ENCODE measurements at regions not wholly inside any gene's neighbourhood (a gene's known extent, or its start where the extent isn't known, plus 50 kb on each side); places are given as distances from the start of the nearest gene placed in this dataset.

DNA sequence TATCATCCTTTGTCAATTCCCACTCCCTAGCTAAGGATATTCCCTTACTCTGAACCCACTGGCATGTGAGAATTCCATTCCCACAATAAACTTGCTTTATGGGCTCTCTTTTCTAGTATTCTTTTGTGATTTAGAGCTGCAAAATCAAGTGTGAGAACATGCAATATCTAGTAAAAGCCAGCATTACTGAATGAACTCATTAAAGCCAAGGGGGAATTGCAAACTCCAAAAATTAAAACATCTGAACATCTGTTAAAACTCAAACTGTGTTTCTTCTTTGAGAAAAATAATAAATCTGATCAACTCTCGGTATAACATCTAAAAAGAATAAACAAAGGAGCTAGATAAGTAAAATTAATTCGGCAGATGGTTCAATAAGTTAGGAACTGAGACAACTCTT lies 53.1 kb upstream of the MPDZ start:
- ChIA-PET POLR2A (no interaction called here), CTCF (ENCODE audit: unreplicated experiment) (no interaction called here)
- H3K4me3 ChIP-seq (ENCODE audit: low read depth, low read length, poor library complexity, severe bottlenecking) = no peak overlapping the region
- no peak overlapping the region for H3K27ac ChIP-seq (ENCODE audit: low read depth, low read length, poor library complexity, severe bottlenecking)
- no peaks in the 10 kb centered on the region for H4K20me1 ChIP-seq (ENCODE audit: insufficient read depth, low read length)
- intact Hi-C loops (cut with micrococcal nuclease; ENCODE audit: unreplicated experiment) = no loop called here
- no peaks in the 10 kb centered on the region for H3K9me3 ChIP-seq (ENCODE audit: low read length)
- BruUV-seq (replicated peaks) = no TSS peak
- TF ChIP-seq EZH2phosphoT487 (IDR thresholded peaks at IDR 0.05; ENCODE audit: borderline replicate concordance, low read depth, low read length) = no peak
- TF ChIP-seq, protein P1, sequence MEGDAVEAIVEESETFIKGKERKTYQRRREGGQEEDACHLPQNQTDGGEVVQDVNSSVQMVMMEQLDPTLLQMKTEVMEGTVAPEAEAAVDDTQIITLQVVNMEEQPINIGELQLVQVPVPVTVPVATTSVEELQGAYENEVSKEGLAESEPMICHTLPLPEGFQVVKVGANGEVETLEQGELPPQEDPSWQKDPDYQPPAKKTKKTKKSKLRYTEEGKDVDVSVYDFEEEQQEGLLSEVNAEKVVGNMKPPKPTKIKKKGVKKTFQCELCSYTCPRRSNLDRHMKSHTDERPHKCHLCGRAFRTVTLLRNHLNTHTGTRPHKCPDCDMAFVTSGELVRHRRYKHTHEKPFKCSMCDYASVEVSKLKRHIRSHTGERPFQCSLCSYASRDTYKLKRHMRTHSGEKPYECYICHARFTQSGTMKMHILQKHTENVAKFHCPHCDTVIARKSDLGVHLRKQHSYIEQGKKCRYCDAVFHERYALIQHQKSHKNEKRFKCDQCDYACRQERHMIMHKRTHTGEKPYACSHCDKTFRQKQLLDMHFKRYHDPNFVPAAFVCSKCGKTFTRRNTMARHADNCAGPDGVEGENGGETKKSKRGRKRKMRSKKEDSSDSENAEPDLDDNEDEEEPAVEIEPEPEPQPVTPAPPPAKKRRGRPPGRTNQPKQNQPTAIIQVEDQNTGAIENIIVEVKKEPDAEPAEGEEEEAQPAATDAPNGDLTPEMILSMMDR (conservative IDR thresholded peaks at IDR 0.05; ENCODE audit: low read length) = no peak
- H3K79me2 ChIP-seq (ENCODE audit: insufficient read depth, low read depth, low read length) = no peaks in the 10 kb centered on the region
- H3K4me1 ChIP-seq (ENCODE audit: insufficient read depth, low read length, poor library complexity, severe bottlenecking) = no peaks in the 10 kb centered on the region
- no peaks in the 10 kb centered on the region for H3K36me3 ChIP-seq (ENCODE audit: insufficient read depth, low read length)
- no peak for DNase-seq (ENCODE audit: low spot score)
- no peak overlapping the region for H2AFZ ChIP-seq (ENCODE audit: low read length)
- H3K4me2 ChIP-seq (ENCODE audit: low read length) = no peak overlapping the region
- no peaks in the 10 kb centered on the region for H3K9me2 ChIP-seq (ENCODE audit: insufficient read depth, low read length)

DNA sequence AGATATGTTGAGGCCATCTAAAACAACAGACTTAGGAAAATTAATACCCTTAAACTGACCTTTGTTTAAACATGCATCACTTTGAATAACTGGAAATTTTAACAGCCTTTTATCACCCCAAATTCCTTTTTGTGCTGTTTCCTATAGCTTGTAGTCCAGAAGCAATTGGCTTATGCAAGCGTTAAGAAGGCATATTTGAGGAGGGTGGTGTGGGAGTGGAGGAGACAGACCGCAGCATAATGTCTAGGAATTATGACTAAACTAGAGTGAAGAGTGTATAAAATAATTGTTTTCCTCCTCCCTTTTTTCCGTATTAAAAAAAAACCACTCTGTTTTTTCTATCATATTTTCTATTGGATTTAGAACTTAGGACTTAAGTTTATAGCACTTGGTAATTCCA lies 51.8 kb upstream of the MPDZ start:
- Histone ChIP-seq H3K9me3 (ENCODE audit: low read length) (no peaks in the 10 kb centered on the region), H3K79me2 (ENCODE audit: insufficient read depth, low read depth, low read length) (no peaks in the 10 kb centered on the region), H3K36me3 (ENCODE audit: insufficient read depth, low read length) (no peaks in the 10 kb centered on the region), H3K4me1 (ENCODE audit: insufficient read depth, low read length, poor library complexity, severe bottlenecking) (no peaks in the 10 kb centered on the region), H4K20me1 (ENCODE audit: insufficient read depth, low read length) (no peaks in the 10 kb centered on the region), H3K4me2 (ENCODE audit: low read length) (no peak overlapping the region), H3K27ac (ENCODE audit: low read depth, low read length, poor library complexity, severe bottlenecking) (no peak overlapping the region), H3K9me2 (ENCODE audit: insufficient read depth, low read length) (no peaks in the 10 kb centered on the region), H2AFZ (ENCODE audit: low read length) (no peak overlapping the region), H3K4me3 (ENCODE audit: low read depth, low read length, poor library complexity, severe bottlenecking) (no peak overlapping the region)
- no TSS peak for BruUV-seq (replicated peaks)
- ChIA-PET CTCF (ENCODE audit: unreplicated experiment) (no interaction called here), POLR2A (no interaction called here)
- intact Hi-C loops (cut with micrococcal nuclease; ENCODE audit: unreplicated experiment) = no loop called here
- DNase-seq (ENCODE audit: low spot score) = no peak
- TF ChIP-seq EZH2phosphoT487 (IDR thresholded peaks at IDR 0.05; ENCODE audit: borderline replicate concordance, low read depth, low read length) = no peak
- TF ChIP-seq, protein P1 (conservative IDR thresholded peaks at IDR 0.05; ENCODE audit: low read length) = no peak

DNA sequence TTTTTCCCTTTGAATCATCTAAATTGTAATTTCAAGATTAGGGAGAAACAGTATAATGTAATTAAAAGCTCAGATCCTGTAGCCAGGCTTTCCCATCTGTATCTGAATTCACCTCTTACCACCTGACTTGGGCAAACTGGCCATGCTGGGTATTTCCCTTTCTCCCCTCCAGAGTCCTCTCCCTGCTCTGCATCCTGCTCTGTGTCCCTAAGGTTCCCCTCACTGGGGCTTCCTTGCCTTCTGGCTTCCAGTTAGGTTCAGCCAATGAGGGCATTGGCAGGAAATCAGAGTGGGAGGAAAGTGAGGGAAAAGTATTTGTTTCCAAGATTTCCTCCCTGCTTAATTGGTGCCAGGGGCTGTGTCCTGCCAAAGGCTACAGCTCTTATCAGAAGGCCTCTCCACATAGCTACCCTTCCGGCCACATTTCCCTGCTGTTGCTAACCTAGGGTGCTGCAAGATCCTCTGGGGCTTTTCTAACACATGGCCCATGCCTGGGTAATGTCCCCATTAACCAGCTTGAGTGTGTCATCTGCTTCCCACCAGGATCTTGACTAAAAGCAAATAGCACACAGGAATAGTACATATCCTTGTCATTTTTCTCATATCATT lies 51.0 kb upstream of the MPDZ start:
- Histone ChIP-seq H3K27ac (ENCODE audit: low read depth, low read length, poor library complexity, severe bottlenecking) (no peak overlapping the region), H3K9me2 (ENCODE audit: insufficient read depth, low read length) (no peaks in the 10 kb centered on the region), H2AFZ (ENCODE audit: low read length) (no peak overlapping the region), H3K36me3 (ENCODE audit: insufficient read depth, low read length) (no peaks in the 10 kb centered on the region), H3K79me2 (ENCODE audit: insufficient read depth, low read depth, low read length) (no peaks in the 10 kb centered on the region), H3K9me3 (ENCODE audit: low read length) (no peaks in the 10 kb centered on the region), H4K20me1 (ENCODE audit: insufficient read depth, low read length) (no peaks in the 10 kb centered on the region), H3K4me3 (ENCODE audit: low read depth, low read length, poor library complexity, severe bottlenecking) (no peak overlapping the region), H3K4me2 (ENCODE audit: low read length) (no peak overlapping the region), H3K4me1 (ENCODE audit: insufficient read depth, low read length, poor library complexity, severe bottlenecking) (no peaks in the 10 kb centered on the region)
- intact Hi-C loops (cut with micrococcal nuclease; ENCODE audit: unreplicated experiment) = no loop called here
- CTCF ChIA-PET (ENCODE audit: unreplicated experiment) = no interaction called here
- BruUV-seq (replicated peaks) = no TSS peak
- POLR2A ChIA-PET = interaction anchor here (0.5 kb wide), 1 partner anchor 1245 kb away, joined by 5 read pairs; no protein-coding TSS in a partner anchor
- TF ChIP-seq, protein P1 (conservative IDR thresholded peaks at IDR 0.05; ENCODE audit: low read length) = no peak
- TF ChIP-seq EZH2phosphoT487 (IDR thresholded peaks at IDR 0.05; ENCODE audit: borderline replicate concordance, low read depth, low read length) = no peak
- DNase-seq (ENCODE audit: low spot score) = no peak

Data from OCI-LY7 (cell line).